HepG2 (cell line): ENCODE measurements at regions not wholly inside any gene's neighbourhood (a gene's known extent, or its start where the extent isn't known, plus 50 kb on each side); places are given as distances from the start of the nearest gene placed in this dataset.

Experiments
- CTCF ChIP-seq: sonication (generic); formaldehyde crosslinking; IDR thresholded peaks from 2 replicates; pipeline ENCODE4 v1.5.0; 2020; ENCODE audit warnings: mild to moderate bottlenecking, missing genetic modification reagents, moderate library complexity
- ELF4 ChIP-seq: sonication (generic); formaldehyde crosslinking; IDR thresholded peaks from 2 replicates; pipeline ENCODE4 v1.5.0; 2020; ENCODE audit warnings: missing genetic modification reagents, mild to moderate bottlenecking, moderate library complexity, borderline replicate concordance
- HHEX ChIP-seq: IDR thresholded peaks from 2 replicates; pipeline ENCODE4 v1.6.1; 2016; ENCODE audit warnings: control low read depth
- KDM5A ChIP-seq: fragments of 200-600 bp; sonication (generic); IDR thresholded peaks from 2 replicates; pipeline ENCODE4 v1.7.0; 2018; ENCODE audit warnings: antibody characterized with exemption, mild to moderate bottlenecking, low read length, borderline replicate concordance
- MAZ ChIP-seq, 2 experiments: sonication (generic) in 1 of 2; formaldehyde crosslinking in 1 of 2; IDR thresholded peaks; 2 replicates each; pipeline versions ENCODE4 v1.5.0 to v1.6.1; 2012 to 2020; ENCODE audit warnings: low read depth in 2 of 2, mild to moderate bottlenecking in 2 of 2, borderline replicate concordance in 1 of 2, improper control_type of control experiment in 1 of 2, low read length in 1 of 2, missing genetic modification reagents in 1 of 2, moderate library complexity in 1 of 2
- MED1 ChIP-seq: sonication (generic); formaldehyde crosslinking; IDR thresholded peaks from 2 replicates; pipeline ENCODE4 v1.4.0; 2020; ENCODE audit warnings: missing genetic modification reagents
- MXD4 ChIP-seq: IDR thresholded peaks from 2 replicates; pipeline ENCODE4 v1.6.1; 2016; ENCODE audit warnings: mild to moderate bottlenecking, missing biosample characterization, missing genetic modification reagents
- MYC ChIP-seq: sonication (generic); formaldehyde crosslinking; IDR thresholded peaks from 2 replicates; pipeline ENCODE4 v1.9.0; 2021; ENCODE audit warnings: missing genetic modification reagents, borderline replicate concordance
- MYNN ChIP-seq: sonication (generic); formaldehyde crosslinking; IDR thresholded peaks from 2 replicates; pipeline ENCODE4 v1.4.0; 2020; ENCODE audit warnings: mild to moderate bottlenecking, low read depth, missing genetic modification reagents
- ONECUT2 ChIP-seq: sonication (generic); formaldehyde crosslinking; IDR thresholded peaks from 2 replicates; pipeline ENCODE4 v1.4.0; 2020; ENCODE audit warnings: missing genetic modification reagents
- POLR2G ChIP-seq: fragments of 200-400 bp; formaldehyde crosslinking; IDR thresholded peaks from 2 replicates; pipeline ENCODE4 v1.6.1; 2018; ENCODE audit warnings: mild to moderate bottlenecking, low read depth, low read length, moderate library complexity
- RFXAP ChIP-seq: sonication (generic); formaldehyde crosslinking; IDR thresholded peaks from 2 replicates; pipeline ENCODE4 v1.4.0; 2020; ENCODE audit warnings: missing genetic modification reagents, borderline replicate concordance
- SALL1 ChIP-seq: sonication (generic); formaldehyde crosslinking; IDR thresholded peaks from 2 replicates; pipeline ENCODE4 v1.8.0; 2022; ENCODE audit warnings: mild to moderate bottlenecking, missing genetic modification reagents
- SMAD1 ChIP-seq: sonication (generic); formaldehyde crosslinking; IDR thresholded peaks from 2 replicates; pipeline ENCODE4 v1.4.0; 2020; ENCODE audit warnings: missing genetic modification reagents, low read depth, mild to moderate bottlenecking, borderline replicate concordance
- SOX5 ChIP-seq: IDR thresholded peaks from 2 replicates; pipeline ENCODE4 v1.6.1; 2016; ENCODE audit warnings: borderline replicate concordance
- SP4 ChIP-seq: sonication (generic); formaldehyde crosslinking; IDR thresholded peaks from 2 replicates; pipeline ENCODE4 v1.8.1; 2023; ENCODE audit warnings: mild to moderate bottlenecking, missing genetic modification reagents
- STAG1 ChIP-seq: sonication (generic); formaldehyde crosslinking; IDR thresholded peaks from 2 replicates; pipeline ENCODE4 v1.4.0; 2020; ENCODE audit warnings: missing genetic modification reagents
- USF2 ChIP-seq, 2 experiments: sonication (generic) in 1 of 2; formaldehyde crosslinking in 1 of 2; IDR thresholded peaks; 2 replicates each; pipeline versions ENCODE4 v1.5.1 to v1.6.1; 2011 to 2020; ENCODE audit warnings: borderline replicate concordance in 1 of 2, low read depth in 1 of 2, low read length in 1 of 2, mild to moderate bottlenecking in 1 of 2, missing genetic modification reagents in 1 of 2, moderate library complexity in 1 of 2
- ZBTB7B ChIP-seq: sonication (generic); formaldehyde crosslinking; IDR thresholded peaks from 2 replicates; pipeline ENCODE4 v1.4.0; 2020; ENCODE audit warnings: missing genetic modification reagents
- ZFY ChIP-seq: sonication (generic); formaldehyde crosslinking; IDR thresholded peaks from 2 replicates; pipeline ENCODE4 v1.4.0; 2020; ENCODE audit warnings: missing genetic modification reagents
- ZNF335 ChIP-seq: sonication (generic); formaldehyde crosslinking; IDR thresholded peaks from 2 replicates; pipeline ENCODE4 v1.4.0; 2020; ENCODE audit warnings: missing genetic modification reagents
- TF ChIP-seq, protein P1 (sequence below): sonication (generic); formaldehyde crosslinking; IDR thresholded peaks from 2 replicates; pipeline ENCODE4 v1.4.0; 2020; ENCODE audit warnings: missing genetic modification reagents

- TF ChIP-seq CTCF (CRISPR knock-in tag): peak; percentile 46
- TF ChIP-seq POLR2G: peak; percentile 56; the same call in 1 of the 2 replicates
- TF ChIP-seq KDM5A: no peak
- TF ChIP-seq ZNF335: no peak
- 0 out of 2 replicates have a peak, but pooled peaks have one; percentile 6 for TF ChIP-seq ELF4 (CRISPR knock-in tag)
- TF ChIP-seq RFXAP (CRISPR knock-in tag): 0 out of 2 replicates have a peak, but pooled peaks have one; percentile 6
- TF ChIP-seq MXD4 (CRISPR knock-in tag): no peak
- TF ChIP-seq STAG1 (CRISPR knock-in tag): peak; percentile 7; the same call in 1 of the 2 replicates
- no peak for TF ChIP-seq USF2 (IDR thresholded peaks at IDR 0.05; ENCODE audit: low read depth, low read length)
- TF ChIP-seq USF2 (CRISPR knock-in tag; IDR thresholded peaks at IDR 0.05; ENCODE audit: borderline replicate concordance): no peak
- peak; percentile 17; the same call in 1 of the 2 replicates for TF ChIP-seq ZBTB7B (CRISPR knock-in tag)
- TF ChIP-seq ONECUT2 (CRISPR knock-in tag): no peak
- TF ChIP-seq HHEX (CRISPR knock-in tag): no peak
- 0 out of 2 replicates have a peak, but pooled peaks have one; percentile 1 for TF ChIP-seq SOX5 (CRISPR knock-in tag)
- TF ChIP-seq ZFY: peak; percentile 46; the same call in 1 of the 2 replicates
- TF ChIP-seq MAZ (IDR thresholded peaks at IDR 0.05; ENCODE audit: borderline replicate concordance, low read depth, low read length): no peak
- TF ChIP-seq MAZ (CRISPR knock-in tag; IDR thresholded peaks at IDR 0.05; ENCODE audit: low read depth): peak; percentile 18; the same call in 1 of the 2 replicates
- TF ChIP-seq MYNN (CRISPR knock-in tag): no peak
- peak; percentile 7; the same call in 1 of the 2 replicates for TF ChIP-seq SALL1 (CRISPR knock-in tag)
- TF ChIP-seq, protein P1, sequence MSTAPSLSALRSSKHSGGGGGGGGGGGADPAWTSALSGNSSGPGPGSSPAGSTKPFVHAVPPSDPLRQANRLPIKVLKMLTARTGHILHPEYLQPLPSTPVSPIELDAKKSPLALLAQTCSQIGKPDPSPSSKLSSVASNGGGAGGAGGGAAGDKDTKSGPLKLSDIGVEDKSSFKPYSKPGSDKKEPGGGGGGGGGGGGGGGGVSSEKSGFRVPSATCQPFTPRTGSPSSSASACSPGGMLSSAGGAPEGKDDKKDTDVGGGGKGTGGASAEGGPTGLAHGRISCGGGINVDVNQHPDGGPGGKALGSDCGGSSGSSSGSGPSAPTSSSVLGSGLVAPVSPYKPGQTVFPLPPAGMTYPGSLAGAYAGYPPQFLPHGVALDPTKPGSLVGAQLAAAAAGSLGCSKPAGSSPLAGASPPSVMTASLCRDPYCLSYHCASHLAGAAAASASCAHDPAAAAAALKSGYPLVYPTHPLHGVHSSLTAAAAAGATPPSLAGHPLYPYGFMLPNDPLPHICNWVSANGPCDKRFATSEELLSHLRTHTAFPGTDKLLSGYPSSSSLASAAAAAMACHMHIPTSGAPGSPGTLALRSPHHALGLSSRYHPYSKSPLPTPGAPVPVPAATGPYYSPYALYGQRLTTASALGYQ (CRISPR knock-in tag): peak; percentile 54; the same call in 1 of the 2 replicates
- peak; percentile 44; the same call in 1 of the 2 replicates for TF ChIP-seq SP4 (CRISPR knock-in tag)
- TF ChIP-seq MYC (CRISPR knock-in tag): 0 out of 2 replicates have a peak, but pooled peaks have one; percentile 1
- TF ChIP-seq SMAD1 (CRISPR knock-in tag): 0 out of 2 replicates have a peak, but pooled peaks have one; percentile 80
- TF ChIP-seq MED1: peak; percentile 11; the same call in 1 of the 2 replicates
Observed at GRCh38 chr3:72151465-72152238, 366.7 kb upstream of the PROK2 start (continued).
